ENCODE measurements at regions not wholly inside any gene's neighbourhood (a gene's known extent, or its start where the extent isn't known, plus 50 kb on each side); places are given as distances from the start of the nearest gene placed in this dataset.

- TF ChIP-seq TSHZ2 (CRISPR knock-in tag; IDR thresholded peaks at IDR 0.05) (no peak), TCF4 (CRISPR knock-in tag; IDR thresholded peaks at IDR 0.05; ENCODE audit: borderline replicate concordance) (no peak), CSDC2 (CRISPR knock-in tag; IDR thresholded peaks at IDR 0.05) (no peak), RARB (CRISPR knock-in tag; IDR thresholded peaks at IDR 0.05) (no peak), PATZ1 (CRISPR knock-in tag; IDR thresholded peaks at IDR 0.05; ENCODE audit: borderline replicate concordance) (no peak)
Measured at GRCh38 chr6:14399635-14400034, 282.1 kb downstream of the CD83 start.
